HG03097 (cell line): ENCODE measurements at regions not wholly inside any gene's neighbourhood (a gene's known extent, or its start where the extent isn't known, plus 50 kb on each side); places are given as distances from the start of the nearest gene placed in this dataset.

Experiments used
- ATAC-seq: cut with Tn5 transposase; IDR thresholded peaks from one replicate; pipeline ENCODE4 v1.9.1; 2021; ENCODE audit not compliant: unreplicated experiment, low FRiP score

DNA sequence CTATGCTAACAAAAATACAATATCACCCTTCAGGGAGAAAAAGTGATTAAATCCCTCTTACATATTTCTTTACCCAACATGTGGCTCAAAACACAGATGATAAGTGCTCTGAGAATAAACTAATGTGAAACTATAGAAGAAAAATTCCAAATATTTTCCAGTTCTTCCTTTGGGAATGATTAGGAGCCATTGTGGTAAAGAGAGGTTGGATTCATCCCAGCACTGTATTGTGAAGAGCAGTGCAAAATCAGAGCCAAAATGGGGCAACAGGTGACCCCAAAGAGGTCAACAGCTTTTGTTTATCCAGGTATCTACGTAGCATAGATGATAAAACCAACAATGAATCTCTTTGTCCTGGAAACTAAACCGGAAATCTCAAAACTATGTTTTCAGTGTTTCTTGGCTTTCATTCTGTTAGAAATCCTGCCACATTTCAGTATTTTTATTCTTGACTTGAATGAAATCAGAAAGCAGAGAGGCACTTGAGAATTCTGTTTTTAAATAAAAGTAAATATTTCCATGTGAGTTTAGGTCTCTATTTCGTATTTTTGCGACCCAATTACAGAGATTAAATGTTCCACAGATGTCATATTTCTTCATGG is 120.4 kb upstream of the FST start:
- no peak for ATAC-seq

- ATAC-seq: no peak
These were observed 119.6 kb upstream of the FST start for GRCh38 chr5:53360811-53361210.

- no peak for ATAC-seq
These were observed 118.7 kb upstream of the FST start for GRCh38 chr5:53361708-53362107.

DNA sequence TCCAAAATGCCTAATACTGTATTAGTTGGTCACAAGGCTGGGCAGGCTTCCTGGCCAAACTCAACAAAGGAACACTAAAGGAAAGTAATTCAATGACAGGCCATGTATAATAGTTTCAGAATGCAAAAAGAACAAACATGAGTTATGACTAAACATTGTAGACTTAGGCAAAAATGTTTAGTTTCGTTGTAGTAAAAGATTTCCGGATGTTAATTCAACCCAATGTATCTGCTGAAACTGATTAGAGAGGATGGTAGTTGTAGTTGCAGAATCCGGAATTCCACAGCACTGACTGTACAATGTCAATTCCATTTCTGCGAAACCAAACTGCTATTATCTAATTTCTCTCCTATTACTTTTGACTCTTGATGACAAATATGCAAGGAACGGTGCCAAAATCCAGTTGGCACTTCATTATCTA is 117.9 kb upstream of the FST start:
- no peak for ATAC-seq

DNA sequence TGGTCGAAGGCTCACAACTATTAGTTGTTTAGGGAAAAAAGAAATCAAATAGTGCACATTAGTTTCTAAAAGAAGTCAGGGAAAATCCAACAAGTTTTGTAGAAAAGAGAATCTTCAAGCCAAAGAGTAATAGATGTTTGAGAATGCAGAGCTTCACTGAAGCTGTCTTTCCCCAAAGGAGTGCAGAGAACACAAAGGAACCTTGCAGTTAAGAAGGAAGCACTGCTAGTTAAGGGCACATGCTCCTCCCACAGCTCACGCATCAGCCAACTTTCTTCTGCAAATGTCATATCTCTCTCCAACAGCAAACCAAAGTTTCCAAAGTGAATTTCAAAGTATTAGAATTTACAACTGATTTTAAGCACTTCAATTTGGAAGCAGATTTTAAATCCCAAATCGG is 116.4 kb upstream of the FST start:
- ATAC-seq: no peak

GRCh38 chr5:53366245-53366644 is 114.2 kb upstream of the FST start:
- no peak for ATAC-seq

- no peak for ATAC-seq
These were observed 112.7 kb upstream of the FST start for GRCh38 chr5:53367727-53368126.

DNA sequence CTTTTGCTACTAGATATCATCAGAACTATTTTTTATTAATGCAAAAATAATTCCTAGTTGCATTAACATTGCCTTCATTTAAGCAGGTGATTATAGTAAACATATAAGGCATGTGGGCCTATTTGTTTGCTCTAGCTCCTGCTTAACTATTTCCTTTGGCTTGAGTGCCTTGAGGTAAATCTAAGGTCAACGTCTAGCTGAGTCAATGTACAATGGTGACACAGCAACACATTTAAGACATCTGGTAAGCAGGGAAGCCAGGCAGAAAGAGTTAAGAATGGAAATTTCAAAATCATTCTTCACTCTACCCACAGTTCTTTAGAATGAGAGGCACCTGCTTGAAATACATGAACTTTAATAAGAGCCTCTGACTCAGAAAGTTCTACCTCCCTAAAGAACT is 111.9 kb upstream of the FST start:
- no peak for ATAC-seq

DNA sequence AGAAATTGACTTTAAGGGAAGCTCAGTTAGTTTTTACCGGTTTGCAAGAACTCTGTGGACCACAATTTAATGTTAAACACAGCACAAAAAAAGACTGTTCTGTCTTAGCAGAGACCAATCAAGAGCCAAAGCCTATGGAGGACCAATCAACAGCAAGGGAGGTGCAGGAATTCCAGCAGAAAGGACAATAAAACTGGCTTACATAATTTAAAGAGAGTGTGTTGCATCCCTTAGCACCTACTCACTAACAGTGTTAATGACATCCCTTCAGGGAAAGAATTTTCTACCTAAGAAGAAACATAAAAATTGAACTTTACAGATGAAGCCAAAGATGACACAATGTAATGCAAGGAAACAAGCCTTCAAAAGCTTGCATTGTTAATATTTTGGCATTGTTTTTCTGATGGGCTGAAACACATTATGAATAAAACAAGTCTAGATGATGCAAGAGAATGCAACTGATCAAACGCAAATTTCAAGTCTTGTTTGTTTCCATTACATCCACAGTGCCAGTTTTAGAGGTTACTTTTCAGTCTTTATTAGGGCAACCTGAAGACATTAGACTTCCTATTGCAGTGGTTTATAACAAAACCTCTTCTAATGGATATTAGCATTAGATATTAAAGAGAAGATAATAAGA is 111.3 kb upstream of the FST start:
- no peak for ATAC-seq

DNA sequence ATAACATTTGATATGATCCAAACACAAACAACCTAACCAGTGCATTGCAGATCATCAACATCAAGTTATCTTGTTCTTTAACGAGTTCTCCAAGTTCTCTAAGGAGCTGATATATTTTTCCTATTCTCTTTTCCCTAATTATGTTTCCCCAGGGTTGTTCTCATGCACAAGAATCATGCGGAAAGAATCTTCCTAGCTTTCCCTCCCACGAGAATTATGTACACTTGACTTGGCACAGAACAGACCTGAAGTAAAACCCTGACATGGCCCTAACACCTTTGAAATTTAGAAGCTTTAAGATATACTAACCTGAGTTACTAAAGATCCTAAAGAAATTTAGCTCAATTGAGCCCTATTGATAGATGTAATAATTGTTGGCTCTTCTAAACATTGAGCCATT is 110.7 kb upstream of the FST start:
- ATAC-seq: no peak

- ATAC-seq: no peak
These were observed 106.8 kb upstream of the FST start for GRCh38 chr5:53373451-53374158.

DNA sequence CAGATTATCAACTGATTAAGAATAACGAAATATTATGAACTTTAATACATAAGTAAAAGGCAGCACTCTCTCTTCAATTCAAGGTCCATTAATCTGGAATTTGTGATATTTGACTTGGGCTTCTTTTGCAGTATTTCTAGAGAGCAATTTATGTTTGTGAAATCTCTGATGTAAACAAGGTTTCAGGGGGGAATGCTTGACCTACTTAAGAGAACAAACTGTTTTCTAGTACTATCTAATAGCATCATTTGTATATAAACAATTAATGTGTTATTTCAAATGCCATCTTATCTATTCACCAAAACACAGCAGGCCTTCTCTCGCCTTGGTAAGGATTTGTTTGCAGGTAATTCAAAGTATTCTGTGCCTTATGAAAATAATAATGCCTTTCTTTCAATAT is 103.6 kb upstream of the FST start:
- no peak for ATAC-seq

GRCh38 chr5:53378190-53378589 is 102.2 kb upstream of the FST start:
- ATAC-seq: no peak

GRCh38 chr5:53378590-53379247 is 101.7 kb upstream of the FST start:
- no peak for ATAC-seq

DNA sequence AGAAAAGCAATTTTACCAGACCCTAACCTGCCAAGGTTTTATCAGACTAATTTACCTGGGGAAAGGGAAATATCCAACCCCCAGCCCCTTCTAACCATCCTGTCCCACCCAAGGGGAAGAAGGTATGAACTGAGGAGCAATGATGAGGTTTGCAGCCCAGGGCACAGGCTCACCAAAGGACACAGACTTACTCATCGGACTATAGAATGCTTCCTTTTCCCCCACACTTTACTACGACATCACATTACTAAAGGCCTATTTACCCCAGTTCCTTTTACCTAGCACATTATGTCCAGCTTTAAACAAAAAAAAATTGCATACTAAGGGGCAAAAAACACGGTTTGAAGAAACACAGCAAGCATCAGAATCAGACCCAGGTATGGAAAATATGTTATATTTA is 94.1 kb upstream of the FST start:
- no peak for ATAC-seq

GRCh38 chr5:53389093-53389492 is 91.3 kb upstream of the FST start:
- no peak for ATAC-seq

- ATAC-seq: no peak
These were observed 88.4 kb upstream of the FST start for GRCh38 chr5:53392073-53392472.

DNA sequence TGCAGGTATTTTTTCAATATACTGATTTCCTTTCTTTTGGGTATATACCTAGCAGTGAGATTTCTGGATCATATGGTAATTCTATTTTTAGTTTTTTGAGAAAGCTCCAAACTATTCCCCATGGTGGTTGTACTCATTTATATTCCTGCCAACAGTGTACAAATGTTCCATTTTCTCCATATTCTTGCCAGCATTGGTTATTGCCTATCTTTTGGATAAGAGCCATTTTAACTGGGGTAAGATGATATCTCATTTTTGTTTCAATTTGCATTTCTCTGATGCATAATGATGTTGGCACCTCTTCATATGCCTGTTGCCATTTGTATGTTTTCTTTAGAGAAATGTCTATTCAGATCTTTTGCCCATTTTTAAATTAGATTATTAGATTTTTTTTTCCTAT is 85.6 kb upstream of the FST start:
- ATAC-seq: no peak

DNA sequence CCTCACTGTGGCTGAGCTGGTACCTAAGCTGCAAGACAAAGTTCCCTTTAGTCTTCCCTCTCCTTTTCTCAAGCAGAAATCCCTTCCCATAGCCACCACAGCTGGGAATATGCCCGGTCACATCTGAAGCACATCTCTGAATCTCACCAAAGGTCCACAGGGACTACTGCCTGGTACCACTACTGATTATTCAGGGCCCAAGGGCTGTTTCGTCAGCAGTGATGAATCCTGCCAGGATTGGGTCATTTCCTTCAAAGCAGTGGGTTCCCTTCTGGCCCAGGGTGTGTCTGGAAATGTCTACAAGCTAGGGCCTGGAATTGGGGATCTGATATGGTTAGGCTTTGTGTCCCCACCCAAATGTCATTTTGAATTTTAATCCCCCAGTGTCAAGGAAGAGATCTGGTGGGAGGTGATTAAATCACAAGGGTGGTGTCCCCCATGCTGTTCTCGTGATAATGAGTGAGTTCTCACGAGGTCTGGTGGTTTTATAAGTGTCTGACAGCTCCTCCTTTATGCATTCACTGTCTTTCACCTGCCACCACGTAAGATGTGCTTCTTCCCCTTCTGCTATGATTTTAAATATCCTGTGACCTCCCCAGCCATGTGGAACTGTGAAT is 83.2 kb upstream of the FST start:
- no peak for ATAC-seq

DNA sequence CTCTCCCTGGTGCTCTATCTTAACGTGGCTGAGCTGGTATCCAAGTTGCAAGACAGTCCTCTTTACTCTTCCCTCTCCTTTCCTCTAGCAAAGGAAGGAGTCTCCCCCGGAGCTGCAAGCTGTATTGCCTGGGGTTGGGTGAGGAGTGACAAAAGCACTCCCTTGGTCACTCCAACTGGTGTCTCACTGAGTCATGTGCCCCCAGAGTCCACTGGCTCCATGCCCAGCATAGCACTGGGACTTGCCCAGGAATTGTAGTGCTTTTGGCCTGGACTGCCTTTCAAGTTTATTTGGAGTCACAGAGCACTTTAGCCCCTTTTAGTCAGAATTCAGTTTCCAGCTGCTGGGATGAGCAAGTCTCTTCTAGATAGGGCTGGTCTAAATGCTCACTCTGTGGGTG is 82.6 kb upstream of the FST start:
- ATAC-seq: no peak
